K562 (cell line): ENCODE measurements at regions not wholly inside any gene's neighbourhood (a gene's known extent, or its start where the extent isn't known, plus 50 kb on each side); places are given as distances from the start of the nearest gene placed in this dataset.

Source experiments
- ATAC-seq: fragments of 200-7000 bp; cut with Tn5 transposase; 3 replicates; pipeline ENCODE4 v1.9.1; 2020; ENCODE audit warnings: moderate library complexity
- BruUV-seq: library from RNA; stranded (reverse); fragments of 400-500 nt; replicated peaks from 2 replicates; lab custom pipeline; 2021; lab: Mats Ljungman, UMichigan
- CTCF ChIA-PET: fragments of 300-600 bp; formaldehyde crosslinking; extraction: SDS; loops from one replicate; lab custom pipeline; 2021; ENCODE audit warnings: low intra/inter-chr PET ratio; lab: Yijun Ruan, JAX
- POLR2A ChIA-PET: fragments of 300-600, 350-650 bp; sonication (Branson Sonifier 250); formaldehyde crosslinking; extraction: SDS; loops from one replicate; lab custom pipeline; 2021; ENCODE audit warnings: antibody characterized with exemption, inconsistent platforms; lab: Yijun Ruan, JAX
- DNase-seq, 4 experiments: peaks; one replicate each; pipeline versions ENCODE4 v3.0.0 to v3.0.0-alpha.2; 2011 to 2018; ENCODE audit warnings: low spot score in 3 of 4, mixed read lengths in 3 of 4; ENCODE audit errors: extremely low read depth in 1 of 4
- FAIRE-seq: peaks from 2 replicates; lab custom pipeline; 2011; peaks lifted over from hg19 to GRCh38; lab: Jason Lieb, UNC
- H2AFZ ChIP-seq: 2 replicates; pipeline ENCODE4 v1.6.0; 2011; ENCODE audit warnings: low read depth, low read length, control low read depth, inconsistent platforms
- H3K27ac ChIP-seq: fragments of 200-600 bp; 3 replicates; pipeline ENCODE4 v1.8.0; 2011; ENCODE audit warnings: low read depth, mild to moderate bottlenecking, control low read depth, inconsistent platforms, low read length, moderate library complexity, mixed read lengths; ENCODE audit errors: extremely low read depth
- H3K27me3 ChIP-seq, 2 experiments: fragments of 300-600 bp in 1 of 2; 2 replicates in 1 of 2; 3 replicates in 1 of 2; pipeline versions ENCODE4 v1.6.0 to v1.8.0; 2011; ENCODE audit warnings: inconsistent platforms in 2 of 2, low read length in 2 of 2, mild to moderate bottlenecking in 1 of 2, mixed read lengths in 1 of 2, moderate library complexity in 1 of 2; ENCODE audit not compliant: control insufficient read depth in 2 of 2, insufficient read depth in 2 of 2
- H3K36me3 ChIP-seq: fragments of 300-600 bp; 3 replicates; pipeline ENCODE4 v1.8.0; 2011; ENCODE audit warnings: mild to moderate bottlenecking, low read length, inconsistent platforms; ENCODE audit not compliant: control insufficient read depth, insufficient read depth
- H3K4me1 ChIP-seq, 2 experiments: fragments of 200-600 bp in 1 of 2; replicated peaks in 1 of 2; 2 replicates in 1 of 2; 3 replicates in 1 of 2; pipeline versions ENCODE4 v1.5.1 to v1.8.0; 2011; ENCODE audit warnings: inconsistent platforms in 2 of 2, low read length in 2 of 2, mild to moderate bottlenecking in 1 of 2, mixed read lengths in 1 of 2, moderate library complexity in 1 of 2; ENCODE audit not compliant: control insufficient read depth in 2 of 2, insufficient read depth in 2 of 2
- H3K4me2 ChIP-seq: 2 replicates; pipeline ENCODE4 v1.6.1; 2011; ENCODE audit warnings: low read length, control low read depth, inconsistent platforms, mixed read lengths; ENCODE audit not compliant: insufficient read depth
- H3K4me3 ChIP-seq: fragments of 200-600 bp; sonication (generic), shearing (Covaris generic); 2 replicates; pipeline ENCODE4 v1.5.1; 2016; ENCODE audit warnings: control low read depth, inconsistent platforms
- H3K79me2 ChIP-seq: fragments of 200-600 bp; 3 replicates; pipeline ENCODE4 v1.8.0; 2011; ENCODE audit warnings: low read length, inconsistent platforms; ENCODE audit not compliant: control insufficient read depth, insufficient read depth
- H3K9ac ChIP-seq, 2 experiments: 2 replicates each; pipeline versions ENCODE4 v1.6.0 to v1.6.1; 2011; ENCODE audit warnings: low read depth in 2 of 2, low read length in 2 of 2, control low read depth in 1 of 2, inconsistent platforms in 1 of 2, mild to moderate bottlenecking in 1 of 2, mixed read lengths in 1 of 2; ENCODE audit not compliant: insufficient read depth in 1 of 2
- H3K9me1 ChIP-seq: one replicate; pipeline ENCODE4 v1.6.0; 2011; ENCODE audit warnings: inconsistent platforms, mild to moderate bottlenecking, low read length, moderate library complexity; ENCODE audit not compliant: control insufficient read depth, insufficient read depth
- H3K9me3 ChIP-seq: replicated peaks from 2 replicates; pipeline ENCODE4 v1.5.1; 2011; ENCODE audit warnings: low read depth, low read length, inconsistent platforms; ENCODE audit not compliant: control insufficient read depth, insufficient read depth
- H4K20me1 ChIP-seq: replicated peaks from 2 replicates; pipeline ENCODE4 v1.6.1; 2011; ENCODE audit warnings: low read length, inconsistent platforms, mixed read lengths; ENCODE audit not compliant: control insufficient read depth, insufficient read depth
- BDP1 ChIP-seq: IDR thresholded peaks from 3 replicates; pipeline ENCODE4 v1.6.1; 2011; ENCODE audit not compliant: insufficient read length, insufficient read depth
- CEBPG ChIP-seq, 3 experiments: fragments of 200-800 bp in 1 of 3; sonication (Bioruptor generic) in 1 of 3; sonication (generic) in 1 of 3; formaldehyde crosslinking in 1 of 3; IDR thresholded peaks in 2 of 3; conservative IDR thresholded peaks in 1 of 3; 2 replicates each; pipeline versions ENCODE4 v1.6.1 to v1.8.0; 2016 to 2022; ENCODE audit warnings: missing compliant biosample characterization in 2 of 3, missing genetic modification characterization in 2 of 3, mild to moderate bottlenecking in 1 of 3, missing genetic modification reagents in 1 of 3
- ELK1 ChIP-seq: sonication (generic); formaldehyde crosslinking; IDR thresholded peaks from 2 replicates; pipeline ENCODE4 v1.8.1; 2022; ENCODE audit warnings: missing genetic modification reagents
- HOXB6 ChIP-seq: fragments of 250-450 bp; sonication (Bioruptor Pico); IDR thresholded peaks from 2 replicates; pipeline ENCODE4 v1.5.1; 2022; ENCODE audit warnings: mild to moderate bottlenecking, borderline replicate concordance
- MEF2A ChIP-seq: IDR thresholded peaks from 2 replicates; pipeline ENCODE4 v1.6.1; 2011; ENCODE audit warnings: low read depth, mild to moderate bottlenecking, low read length, moderate library complexity; ENCODE audit not compliant: control insufficient read depth
- MXD1 ChIP-seq: fragments of 250-450 bp; sonication (Bioruptor Pico); IDR thresholded peaks from 2 replicates; pipeline ENCODE4 v1.8.0; 2021; ENCODE audit warnings: borderline replicate concordance, mild to moderate bottlenecking, moderate library complexity; ENCODE audit not compliant: poor library complexity, severe bottlenecking
- PATZ1 ChIP-seq: fragments of 250-450 bp; sonication (Bioruptor Pico); IDR thresholded peaks from 2 replicates; pipeline ENCODE4 v1.5.0; 2020; ENCODE audit warnings: mild to moderate bottlenecking, borderline replicate concordance
- PHF20 ChIP-seq: fragments of 450-650 bp; IDR thresholded peaks from 2 replicates; pipeline ENCODE4 v1.6.1; 2018; ENCODE audit not compliant: partially characterized antibody
- RREB1 ChIP-seq: fragments of 250-450 bp; sonication (Bioruptor Pico); IDR thresholded peaks from 2 replicates; pipeline ENCODE4 v1.4.0; 2020
- STAT5A ChIP-seq: IDR thresholded peaks from 2 replicates; pipeline ENCODE4 v1.6.1; 2012; ENCODE audit warnings: low read length, inconsistent platforms, borderline replicate concordance
- WHSC1 ChIP-seq: IDR thresholded peaks from one replicate; pipeline ENCODE4 v1.6.1; 2012; ENCODE audit warnings: low read length, control low read depth, inconsistent platforms
- WGBS: fragments of 100-300 bp; shearing (Covaris generic); methylation state at CpG from one replicate; pipeline ENCODE4 v1.1.6; 2016; ENCODE audit warnings: low coverage, mixed read lengths; ENCODE audit not compliant: insufficient coverage; ENCODE audit errors: missing lambda C conversion rate; 5-methylcytosine and 5-hydroxymethylcytosine counted together
- in situ Hi-C: fragments of 300-500 bp; cut with MboI; formaldehyde crosslinking; loops from 4 replicates; pipeline ENCODE4 v1.15.0; 2018; ENCODE audit warnings: inconsistent platforms, mixed read lengths
- intact Hi-C: fragments of 100-400 bp; cut with micrococcal nuclease; formaldehyde crosslinking; loops from 2 replicates; pipeline ENCODE4 v1.14.2; 2022

GRCh38 chr5:164518741-164519080 is 1013.3 kb downstream of the MAT2B start:
- Histone ChIP-seq H3K27ac (no peak overlapping the region), H3K9me1 (no peaks in the 10 kb centered on the region)
- POLR2A ChIA-PET: no interaction called here
- TF ChIP-seq ELK1 (CRISPR knock-in tag) (no peak), MXD1 (CRISPR knock-in tag) (no peak), STAT5A (no peak), CEBPG (CRISPR knock-in tag; IDR thresholded peaks at IDR 0.05) (no peak), CEBPG (tag; conservative IDR thresholded peaks at IDR 0.05 in 1 of 2, IDR thresholded peaks at IDR 0.05 in 1 of 2) (no peak), RREB1 (CRISPR knock-in tag) (no peak), PATZ1 (CRISPR knock-in tag) (no peak), PHF20 (no peak), HOXB6 (no peak), BDP1 (no peak), WHSC1 (no peak), MEF2A (no peak)

More at GRCh38 chr5:164518741-164519080, 1013.3 kb downstream of the MAT2B start:
- BruUV-seq: no TSS peak
- Histone ChIP-seq H3K79me2 (no peaks in the 10 kb centered on the region), H3K9ac (no peak overlapping the region), H3K36me3 (no peaks in the 10 kb centered on the region), H3K9me3 (no peaks in the 10 kb centered on the region), H3K27me3 (no peaks in the 10 kb centered on the region), H3K4me1 (no peaks in the 10 kb centered on the region), H4K20me1 (no peaks in the 10 kb centered on the region), H3K4me2 (no peak overlapping the region), H3K4me3 (no peak overlapping the region), H2AFZ (no peak overlapping the region)
- CTCF ChIA-PET: no interaction called here
- no peak for FAIRE-seq
- ATAC-seq: no peak
- in situ Hi-C loops (loop anchor here (25.0 kb wide), 1 partner anchor 706 kb away; no protein-coding TSS in a partner anchor), intact Hi-C loops (no loop called here)
- DNase-seq: no peak
- WGBS: 0% methylated on average over 3 of the region's 4 CpGs
